ENCODE measurements at regions not wholly inside any gene's neighbourhood (a gene's known extent, or its start where the extent isn't known, plus 50 kb on each side); places are given as distances from the start of the nearest gene placed in this dataset.

DNA sequence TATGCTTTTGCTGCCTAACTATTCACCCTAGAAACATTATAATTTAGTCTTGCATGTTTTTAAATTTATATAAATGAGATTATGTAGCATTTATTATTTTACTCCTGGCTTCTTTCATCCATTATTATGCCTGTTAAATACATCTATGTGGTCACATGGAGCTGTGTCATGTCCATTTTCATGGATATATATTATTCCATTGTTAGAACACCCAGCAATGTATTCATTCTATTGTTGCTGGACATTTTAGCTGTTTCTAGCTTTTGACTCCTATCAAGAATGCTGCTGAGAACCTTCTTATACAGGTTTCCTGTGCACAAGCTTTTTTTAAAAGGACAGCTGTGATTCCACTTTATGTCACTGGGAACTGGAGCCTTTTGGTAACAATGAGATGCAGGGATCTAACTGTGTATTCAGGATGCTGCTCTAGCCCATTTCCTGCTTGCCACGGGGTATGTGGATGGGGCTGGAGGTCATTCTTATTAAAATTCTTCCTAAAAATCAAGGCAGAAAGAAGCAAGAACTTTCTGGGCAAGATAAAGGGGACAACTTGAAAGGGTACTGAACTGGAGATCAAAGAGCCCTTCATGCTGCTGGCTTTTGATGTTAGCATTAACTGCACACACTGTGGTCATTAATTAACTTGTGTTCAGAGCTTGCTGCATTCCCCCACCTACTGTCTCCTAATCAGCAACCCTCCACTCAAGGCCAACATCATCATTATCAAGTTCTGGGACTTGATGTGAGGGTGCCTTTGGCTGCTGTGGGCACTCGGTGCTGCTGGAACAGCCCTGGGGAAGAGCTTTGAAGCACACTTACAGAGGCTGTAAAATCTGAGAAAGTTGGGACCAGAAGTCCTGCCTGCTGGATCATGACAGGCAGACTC is 96.6 kb upstream of the AKIRIN2 start:
- DNase-seq, result no peak

DNA sequence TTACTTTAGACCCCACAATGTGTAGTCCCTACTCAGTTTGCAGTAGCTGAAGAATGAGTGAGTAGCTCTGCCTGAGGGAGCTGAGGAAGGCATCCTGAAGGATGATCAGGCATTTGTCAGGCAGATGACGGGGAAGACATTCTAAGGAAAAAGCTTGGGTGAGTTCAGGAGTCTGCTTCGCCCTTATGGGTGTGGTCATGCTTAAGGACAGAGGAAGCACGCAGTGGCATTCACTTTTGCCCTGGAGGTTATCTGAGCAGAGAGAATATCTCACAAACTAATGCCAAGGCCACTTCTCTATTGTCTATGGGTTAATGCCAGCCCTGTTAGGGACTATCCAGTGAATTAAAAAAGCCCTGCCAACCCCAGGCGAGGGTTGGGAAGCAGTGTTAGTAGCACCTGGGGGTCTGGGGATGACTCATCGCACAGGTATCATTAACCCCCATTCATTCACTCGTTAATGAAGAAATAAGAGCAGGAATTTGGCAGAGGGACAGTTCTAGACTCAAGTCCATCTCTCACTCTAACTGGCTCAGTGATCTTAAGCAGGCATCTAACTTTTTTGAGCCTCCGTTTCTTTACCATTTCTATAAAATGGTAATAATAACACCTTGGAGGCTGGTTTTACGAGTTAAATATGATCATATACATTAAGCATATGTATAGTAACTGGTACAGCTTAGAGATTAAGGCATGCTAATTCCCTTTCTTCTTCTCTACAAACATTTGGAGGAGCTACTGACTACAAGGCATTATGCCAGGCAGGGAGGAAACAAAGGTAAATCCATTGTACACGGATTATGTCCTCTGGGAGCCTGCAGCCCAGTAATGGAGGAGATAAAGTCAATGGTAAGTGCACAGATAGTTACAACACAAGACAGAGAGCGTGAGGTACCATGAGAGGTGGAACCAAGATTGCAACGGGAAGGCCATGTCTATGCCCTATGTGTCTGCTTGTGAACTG is 93.2 kb upstream of the AKIRIN2 start:
- no peak for DNase-seq

DNA sequence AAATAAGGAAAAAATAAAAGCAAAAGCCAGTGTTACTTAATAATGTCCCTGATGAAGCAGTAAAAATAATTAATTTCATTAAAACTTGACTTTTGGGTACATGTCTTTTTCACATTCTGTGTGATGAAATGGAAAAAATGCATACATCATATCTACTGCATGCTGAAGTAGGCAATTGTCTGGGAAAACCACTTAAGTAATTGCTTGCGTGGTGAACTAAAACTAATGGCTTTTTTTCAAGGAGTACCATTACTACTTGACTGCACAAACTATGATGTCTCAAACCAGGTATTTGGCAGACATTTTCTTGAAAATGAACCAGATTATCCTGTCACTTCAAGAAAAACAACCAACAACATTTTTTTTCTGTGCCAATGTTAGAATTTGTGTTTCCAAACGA is 91.3 kb upstream of the AKIRIN2 start:
- no peak for DNase-seq

DNA sequence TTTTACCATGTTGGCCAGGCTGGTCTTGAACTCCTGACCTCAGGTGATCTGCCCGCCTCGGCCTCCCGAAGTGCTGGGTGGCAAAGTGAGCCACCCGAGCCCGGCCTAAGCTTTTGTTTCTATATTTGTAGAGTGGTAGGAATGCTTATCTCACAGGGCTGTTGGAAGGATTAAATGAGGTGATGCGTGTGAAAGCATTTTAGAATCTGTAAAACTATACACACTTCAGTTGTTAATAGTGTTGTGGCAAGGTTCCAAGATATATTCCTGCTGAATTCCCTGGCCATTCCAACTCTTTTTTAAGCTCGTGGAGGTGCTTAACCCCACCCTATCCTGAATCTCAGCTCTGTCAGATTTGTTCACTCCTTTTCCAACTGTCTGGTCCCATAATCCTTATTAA is 89.9 kb upstream of the AKIRIN2 start:
- DNase-seq, result no peak

DNA sequence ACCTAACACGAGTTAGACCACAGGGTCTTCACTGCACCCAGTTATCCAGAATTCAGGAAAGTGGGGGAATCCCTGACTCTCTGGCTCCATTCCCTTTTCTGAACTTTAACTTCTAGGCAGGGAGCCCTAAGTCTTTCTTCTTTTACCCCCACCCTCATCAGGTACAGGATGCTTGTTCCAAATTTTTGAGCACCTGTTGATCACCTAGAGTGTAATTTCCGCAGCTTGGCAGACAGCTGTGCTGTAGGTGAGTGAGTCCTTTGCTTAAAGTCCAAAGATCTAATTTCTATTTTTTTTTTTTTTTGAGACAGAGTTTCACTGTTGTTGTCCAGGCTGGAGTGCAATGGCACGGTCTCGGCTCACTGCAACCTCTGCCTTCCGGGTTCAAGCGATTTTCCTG is 89.5 kb upstream of the AKIRIN2 start:
- no peak for DNase-seq

DNA sequence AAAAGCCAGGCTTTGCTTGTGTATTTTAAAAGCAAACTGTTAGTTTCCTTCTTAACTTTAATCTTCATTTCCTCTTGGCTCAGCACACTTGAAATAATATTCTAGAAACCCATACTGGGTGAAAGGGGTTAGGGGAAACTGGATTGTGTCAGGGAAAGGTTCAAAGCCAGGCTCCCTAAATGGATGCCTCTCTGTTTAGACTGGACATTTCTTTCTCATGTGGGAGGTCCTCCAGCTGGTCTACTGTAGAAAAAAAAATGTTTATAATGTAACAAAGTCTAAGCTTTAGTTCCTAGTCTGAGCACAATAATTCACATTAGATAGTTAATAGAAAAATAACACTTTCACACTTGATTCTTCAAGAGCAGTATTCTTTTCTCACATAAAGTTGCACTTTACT is 89.0 kb upstream of the AKIRIN2 start:
- no peak for DNase-seq

DNA sequence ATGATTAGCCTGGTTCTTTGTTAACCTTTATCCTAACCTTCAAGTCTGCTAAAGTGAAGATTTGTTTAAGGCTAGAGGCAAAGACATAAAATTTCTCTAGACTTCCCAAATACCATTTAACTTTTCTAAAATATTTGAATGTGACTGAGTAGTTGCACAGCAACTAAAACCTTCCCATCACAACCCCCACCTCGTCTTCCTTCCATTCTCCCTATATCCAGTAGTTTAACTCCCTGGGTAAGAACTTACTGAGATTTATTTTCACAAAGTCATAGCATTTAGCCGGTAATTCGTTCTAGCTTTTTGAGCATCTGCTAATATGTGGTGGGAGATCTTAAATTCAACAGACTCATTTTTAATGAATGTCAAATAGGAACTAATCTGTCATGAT is 87.9 kb upstream of the AKIRIN2 start:
- no peak for DNase-seq

DNA sequence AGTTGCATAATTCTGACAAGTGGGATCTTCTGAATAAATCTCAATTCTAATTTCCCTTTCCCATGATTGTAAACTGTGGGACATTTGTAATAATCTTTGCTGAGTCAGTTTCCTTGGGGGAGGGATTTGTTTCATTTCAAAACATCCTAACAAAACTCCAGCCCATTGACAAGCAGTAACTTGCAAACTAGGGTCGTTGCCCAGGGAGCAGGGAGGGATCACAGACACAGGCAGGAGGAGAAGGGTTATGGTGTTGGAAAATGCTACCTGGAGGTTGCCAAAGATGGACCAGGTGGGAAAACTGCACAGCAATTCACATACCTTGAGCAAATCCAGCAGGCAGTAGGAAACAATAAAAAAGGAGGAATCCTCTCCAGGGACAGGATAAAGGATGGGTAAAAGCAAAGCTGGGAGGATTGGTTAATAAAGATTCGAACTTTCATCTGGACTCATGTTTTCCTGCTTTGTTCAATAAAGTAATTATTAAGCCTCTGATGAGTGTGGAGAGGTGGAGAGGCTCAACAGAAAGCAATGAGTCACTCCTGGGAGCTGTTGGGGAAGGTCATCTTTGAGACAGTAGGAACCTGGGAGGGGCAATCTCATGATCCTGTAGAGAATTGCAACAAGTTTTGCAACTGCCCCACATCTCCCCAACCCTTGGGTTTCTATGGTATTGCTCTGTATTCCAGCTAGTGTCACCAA is 87.3 kb upstream of the AKIRIN2 start:
- DNase-seq, result no peak

DNA sequence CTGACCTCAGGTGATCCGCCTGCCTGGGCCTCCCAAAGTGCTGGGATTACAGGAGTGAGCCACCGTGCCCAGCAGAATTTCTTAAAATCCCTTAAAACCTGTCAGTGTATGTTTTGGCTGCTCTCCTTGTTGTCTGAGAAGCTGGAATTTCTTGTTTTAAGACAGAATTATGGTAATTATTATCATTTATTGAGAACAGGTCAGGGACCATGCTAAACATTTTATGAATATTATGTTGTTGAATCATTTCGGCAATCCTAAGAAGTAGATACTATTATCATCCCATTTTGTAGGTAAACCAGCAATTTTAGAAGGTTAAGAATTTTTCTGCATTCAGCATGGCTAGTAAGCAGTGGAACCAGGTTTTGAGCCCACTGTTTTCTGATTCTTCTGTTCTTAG is 86.1 kb upstream of the AKIRIN2 start:
- DNase-seq, result no peak

DNA sequence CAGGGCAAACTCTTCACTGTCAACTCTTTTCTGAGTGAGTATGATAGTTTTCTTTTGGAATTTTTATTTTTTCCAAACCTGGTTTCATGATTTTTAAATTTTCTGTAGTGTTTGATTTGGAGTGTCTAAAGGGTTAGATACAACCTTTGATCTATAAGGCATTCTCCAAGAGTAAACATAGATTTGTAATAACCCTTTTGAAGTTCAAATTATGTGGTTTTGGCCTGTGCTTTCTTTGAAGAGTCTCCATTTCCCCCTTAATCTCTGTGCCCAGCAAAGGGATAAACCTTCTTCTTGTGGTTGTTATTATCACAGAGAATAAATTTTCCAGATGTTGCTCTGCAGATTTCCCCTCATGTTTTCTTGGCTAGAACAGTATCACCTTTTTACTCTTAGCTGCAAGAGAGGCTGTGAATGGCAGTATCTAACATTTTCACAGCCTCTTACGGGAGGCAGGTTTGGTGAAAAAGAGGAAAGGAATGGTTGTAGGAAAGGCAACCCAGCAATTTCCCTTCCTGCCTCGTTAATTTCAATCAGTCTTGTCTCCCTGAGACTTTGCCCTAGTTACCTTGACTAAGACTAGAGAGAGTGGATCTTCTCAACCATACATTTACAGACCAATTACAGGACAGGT is 83.3 kb upstream of the AKIRIN2 start:
- no peak for DNase-seq

DNA sequence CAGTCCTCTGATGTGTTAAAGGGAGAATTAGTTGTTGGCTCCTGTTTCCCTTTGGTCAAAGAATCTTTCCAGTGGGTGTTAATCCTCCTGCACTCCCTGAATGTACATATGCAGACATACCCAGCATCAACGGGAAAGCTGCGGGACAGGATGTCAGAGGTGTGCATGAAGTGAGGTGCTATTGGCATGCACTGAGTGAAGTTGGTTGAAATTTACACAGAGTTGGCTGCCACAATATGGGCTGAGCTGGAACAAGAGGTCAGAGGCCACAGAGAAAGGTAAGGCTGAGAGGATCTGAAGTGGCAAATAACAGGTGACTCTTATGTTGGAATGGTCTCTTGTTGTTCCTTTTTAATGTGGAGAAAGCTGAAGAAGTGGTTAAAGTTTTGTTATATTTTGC is 82.7 kb upstream of the AKIRIN2 start:
- DNase-seq, result no peak

DNA sequence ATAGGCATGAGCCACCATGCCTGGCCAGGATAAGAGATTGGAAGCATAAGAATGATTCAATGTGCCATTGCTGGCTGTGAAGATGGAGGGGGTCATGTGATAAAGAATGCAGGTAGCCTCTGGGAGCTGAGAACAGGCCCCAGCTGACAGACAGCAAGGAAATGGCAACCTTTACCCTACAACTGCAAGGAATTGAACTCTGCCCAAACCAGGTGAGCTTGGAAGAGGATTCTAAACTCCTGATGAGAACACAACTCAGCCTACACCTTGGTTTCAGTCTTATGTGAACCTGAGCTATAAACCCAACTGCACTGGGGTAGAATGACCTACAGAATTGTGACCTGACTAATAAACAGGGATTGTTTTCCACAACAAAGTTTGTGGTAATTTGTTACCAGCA is 82.0 kb upstream of the AKIRIN2 start:
- no peak for DNase-seq

DNA sequence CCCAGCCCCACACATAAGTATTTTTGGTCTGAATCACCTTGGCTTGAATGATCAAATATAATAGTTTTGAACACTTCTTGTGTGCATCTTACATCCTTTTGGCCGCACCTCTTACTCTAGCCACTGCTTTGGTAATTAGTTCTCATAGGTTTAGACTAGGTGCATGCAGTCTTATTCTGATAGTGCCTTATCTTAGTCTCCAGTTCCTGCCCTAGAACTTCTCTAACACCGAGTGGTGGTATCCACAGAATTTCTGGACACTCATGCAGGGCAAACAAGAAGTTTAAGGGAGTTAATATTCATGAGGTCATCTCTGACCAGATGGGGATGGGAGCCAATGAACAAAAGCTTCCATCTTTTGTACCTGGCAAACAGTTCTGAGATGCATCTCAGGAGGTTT is 77.5 kb upstream of the AKIRIN2 start:
- DNase-seq, result no peak

DNA sequence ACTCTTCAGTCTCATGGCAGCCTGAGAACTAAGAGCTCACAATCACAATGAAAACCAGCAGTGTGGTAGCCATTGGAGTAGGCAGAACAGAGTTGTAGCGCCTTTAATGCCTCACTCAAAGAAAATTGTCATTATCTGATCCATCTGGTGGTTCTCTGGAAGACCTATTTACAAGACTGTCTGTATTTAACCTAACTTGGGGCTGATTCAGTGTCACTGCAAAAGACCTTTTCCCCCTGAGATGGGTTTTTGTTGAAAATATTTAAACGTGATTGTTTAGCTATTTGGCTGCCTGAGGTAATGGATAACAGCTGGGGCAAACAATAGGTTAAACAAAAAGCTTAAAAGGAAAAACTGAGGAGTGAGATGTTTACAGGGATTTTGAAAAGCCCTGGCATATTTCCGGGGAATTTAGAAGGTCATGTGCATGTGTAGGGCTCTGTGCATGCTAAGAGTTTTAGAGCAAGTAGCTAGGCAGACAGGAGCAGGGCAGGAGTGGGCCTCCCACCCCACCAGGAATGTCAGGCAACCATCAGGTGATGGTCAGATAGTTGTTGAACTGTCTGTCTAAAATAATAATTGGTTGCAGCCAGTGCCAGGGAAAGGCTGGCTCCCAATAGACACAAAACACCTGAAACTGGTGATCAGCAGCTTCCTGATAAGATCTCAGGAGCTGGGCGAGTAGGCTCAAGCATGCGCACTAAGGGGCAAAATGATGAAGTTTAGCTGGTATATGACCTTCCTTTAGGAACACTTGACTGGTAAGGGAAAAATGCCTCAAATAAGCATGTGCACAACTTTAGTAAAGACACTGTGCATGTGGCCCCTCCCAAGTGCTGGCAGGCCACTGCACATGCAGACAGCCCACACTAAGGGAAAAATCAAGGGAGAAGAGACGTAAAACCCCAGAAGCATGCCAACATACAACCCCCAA is 70.8 kb upstream of the AKIRIN2 start:
- no peak for DNase-seq

DNA sequence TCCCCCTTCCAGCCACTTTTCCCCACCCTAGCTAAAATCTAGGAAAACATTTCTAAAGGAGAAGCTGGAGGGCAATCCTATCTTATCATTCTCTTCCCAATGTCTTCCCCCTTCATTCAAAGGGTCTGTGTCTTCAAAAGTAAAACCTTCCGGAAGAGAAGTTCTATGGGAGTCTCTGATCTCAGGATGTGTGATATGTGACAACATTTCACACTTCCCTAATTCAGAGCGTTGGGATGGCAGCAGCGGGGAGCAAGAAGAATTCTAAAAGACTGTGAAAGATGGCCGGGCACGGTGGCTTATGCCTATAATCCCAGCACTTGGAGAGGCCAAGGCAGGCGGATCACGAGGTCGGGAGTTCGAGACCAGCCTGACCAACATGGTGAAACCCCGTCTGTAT is 65.4 kb upstream of the AKIRIN2 start:
- DNase-seq, result no peak

DNA sequence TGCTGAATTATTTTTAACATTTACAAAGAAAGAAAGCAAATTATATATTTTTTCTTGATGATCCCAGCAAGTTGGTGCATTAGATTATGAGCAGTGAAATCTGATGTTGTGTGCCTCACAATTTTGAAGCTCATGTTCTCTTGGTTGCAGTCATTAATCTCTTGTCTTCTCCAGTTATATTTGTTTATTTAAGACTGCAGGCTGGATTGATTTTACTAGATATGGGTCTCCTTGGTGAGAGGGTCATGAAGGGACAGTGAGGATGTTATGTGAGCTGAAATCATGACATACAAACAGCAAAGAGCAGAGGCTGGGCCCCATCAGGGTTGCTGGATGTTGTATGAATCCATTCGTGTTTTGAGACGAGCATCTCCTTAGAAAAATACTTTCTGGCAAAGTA is 64.2 kb upstream of the AKIRIN2 start:
- no peak for DNase-seq

DNA sequence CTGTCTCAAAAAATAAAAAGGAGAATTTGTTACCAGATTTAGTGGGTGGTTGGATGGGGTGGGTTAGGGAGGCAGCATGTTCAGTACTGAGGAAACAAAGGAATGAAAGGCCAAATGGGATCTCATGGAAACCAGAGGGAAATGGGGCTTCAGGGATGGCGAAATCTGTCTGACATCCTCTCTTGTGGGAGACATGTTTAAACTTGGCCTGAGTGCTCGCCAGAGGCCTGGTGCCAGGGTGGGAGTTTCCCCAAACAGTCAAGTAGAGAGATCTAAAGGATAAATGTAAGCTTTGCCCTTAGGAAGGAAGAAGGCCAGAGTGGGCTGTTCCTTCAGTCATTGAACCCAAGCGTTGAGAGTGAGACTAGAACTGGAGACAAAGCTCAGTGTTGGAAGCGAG is 61.9 kb upstream of the AKIRIN2 start:
- DNase-seq, result no peak

DNA sequence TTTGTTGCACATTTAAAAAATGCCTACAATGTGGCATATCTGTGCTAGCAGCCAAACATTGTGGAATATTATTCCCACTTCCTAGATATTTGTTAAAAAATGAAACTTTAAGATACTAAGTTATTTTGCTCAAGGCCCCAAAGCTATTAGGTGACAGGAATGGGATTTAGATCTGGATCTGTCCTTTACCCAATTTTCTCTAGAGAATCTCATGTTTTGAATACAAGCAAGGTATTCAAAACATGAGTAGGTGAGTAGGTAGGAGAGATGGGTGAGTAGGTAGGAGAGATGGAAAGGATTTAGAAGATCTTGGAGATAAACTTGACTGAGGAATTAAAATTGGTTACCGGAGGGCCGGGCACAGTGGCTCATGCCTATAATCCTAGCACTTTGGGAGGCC is 61.2 kb upstream of the AKIRIN2 start:
- DNase-seq, result no peak

DNA sequence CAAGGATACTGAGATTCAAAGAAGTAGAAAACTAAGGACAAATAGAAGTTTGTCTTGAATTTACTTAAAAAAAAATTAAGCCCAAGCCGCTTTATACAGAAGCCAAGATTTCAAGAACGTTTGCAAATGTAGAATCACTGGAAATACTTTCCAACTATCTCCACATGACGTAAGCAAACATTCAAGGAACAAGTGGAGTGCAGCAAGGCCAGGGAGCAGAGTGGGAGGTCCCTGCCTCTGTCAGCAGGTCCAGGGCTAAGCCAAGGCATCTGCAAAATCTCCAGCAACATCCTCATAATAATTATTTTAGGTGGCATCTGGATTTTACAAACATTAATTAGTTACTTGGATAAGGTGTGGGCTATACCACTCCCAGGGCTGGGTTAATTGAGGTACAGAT is 60.1 kb upstream of the AKIRIN2 start:
- no peak for DNase-seq

DNA sequence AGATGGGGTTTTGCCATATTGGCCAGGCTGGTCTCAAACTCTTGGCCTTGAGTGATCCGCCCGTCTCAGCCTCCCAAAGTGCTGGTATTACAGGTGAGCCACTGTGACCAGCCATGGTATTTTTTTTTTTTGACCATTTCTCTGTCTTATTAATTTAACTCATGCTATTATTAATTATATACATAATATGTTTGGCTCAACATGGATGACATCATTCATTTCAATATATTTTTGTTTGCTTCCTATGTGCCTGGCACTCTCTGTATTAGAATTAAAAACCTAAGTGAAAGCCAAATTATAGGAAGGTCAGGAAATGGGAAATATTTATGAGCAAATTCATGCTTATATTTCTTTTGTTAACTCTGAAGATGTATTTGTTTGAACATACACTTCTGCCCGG is 55.8 kb upstream of the AKIRIN2 start:
- no peak for DNase-seq

DNA sequence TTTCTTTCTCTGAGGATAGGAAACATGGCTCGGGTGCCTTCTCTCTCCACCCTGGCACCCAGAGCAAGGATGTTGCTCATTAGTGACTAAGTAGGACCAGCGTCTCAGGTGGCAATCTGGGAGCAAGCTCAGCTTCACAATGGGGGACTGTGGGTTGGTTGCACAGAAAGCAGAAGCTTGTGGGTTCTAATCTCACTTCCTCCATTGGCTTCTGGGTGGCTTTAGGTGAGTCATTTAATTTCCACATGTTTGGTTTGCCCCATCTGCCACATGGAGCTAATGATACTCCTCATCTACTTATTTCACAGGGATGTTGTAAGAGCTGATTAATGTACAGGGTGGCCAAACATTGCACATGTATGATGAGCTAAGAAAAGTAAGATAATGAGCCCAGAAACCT is 54.8 kb upstream of the AKIRIN2 start:
- peak; percentile 34 to 46 for DNase-seq

Measured in stimulated activated CD4-positive, alpha-beta T cell treated with anti-CD3 and anti-CD28 coated beads, Interleukin-2, amount 100 ng/mL, for 24 hours (primary cell).